KMS-11 (cell line): ENCODE measurements at regions not wholly inside any gene's neighbourhood (a gene's known extent, or its start where the extent isn't known, plus 50 kb on each side); places are given as distances from the start of the nearest gene placed in this dataset.
"Not testable (repeated sequence)": the region's sequence is repeated elsewhere in the genome, so short reads cannot be mapped to it uniquely, and the experiment has no call there.

ENCODE experiments used
- H2AFZ ChIP-seq: fragments of 200-600 bp; sonication (generic); 2 replicates; pipeline ENCODE4 v1.6.1; 2016; ENCODE audit warnings: antibody characterized with exemption, mixed run types, low read depth
- H3K27ac ChIP-seq: fragments of 200-600 bp; sonication (generic); 2 replicates; pipeline ENCODE4 v1.6.1; 2016; ENCODE audit warnings: mild to moderate bottlenecking, mixed run types
- H3K27me3 ChIP-seq: fragments of 200-600 bp; sonication (generic); 2 replicates; pipeline ENCODE4 v1.6.1; 2017; ENCODE audit warnings: mild to moderate bottlenecking, low read depth, mixed run types, moderate library complexity; ENCODE audit not compliant: insufficient read depth
- H3K36me3 ChIP-seq: fragments of 200-600 bp; sonication (generic); 2 replicates; pipeline ENCODE4 v1.6.1; 2017; ENCODE audit warnings: mild to moderate bottlenecking, mixed run types; ENCODE audit not compliant: insufficient read depth
- H3K4me1 ChIP-seq: fragments of 200-600 bp; sonication (generic); 2 replicates; pipeline ENCODE4 v1.6.1; 2016; ENCODE audit warnings: mild to moderate bottlenecking, low read depth, mixed run types; ENCODE audit not compliant: poor library complexity, severe bottlenecking
- H3K4me2 ChIP-seq: fragments of 200-600 bp; sonication (generic); 2 replicates; pipeline ENCODE4 v1.7.0; 2016; ENCODE audit warnings: mild to moderate bottlenecking, mixed run types
- H3K4me3 ChIP-seq: fragments of 200-600 bp; sonication (generic); IDR thresholded peaks from 2 replicates; pipeline ENCODE4 v1.6.1; 2017; ENCODE audit warnings: low read depth, low read length, mixed read lengths; ENCODE audit not compliant: insufficient read depth
- H3K79me2 ChIP-seq: fragments of 200-600 bp; sonication (generic); 2 replicates; pipeline ENCODE4 v1.6.1; 2016; ENCODE audit warnings: low read depth, mixed run types; ENCODE audit not compliant: insufficient read depth
- H3K9ac ChIP-seq: fragments of 200-600 bp; sonication (generic); 2 replicates; pipeline ENCODE4 v1.6.1; 2016; ENCODE audit warnings: mild to moderate bottlenecking, mixed run types
- H4K20me1 ChIP-seq: fragments of 200-600 bp; sonication (generic); 2 replicates; pipeline ENCODE4 v1.6.1; 2016; ENCODE audit warnings: mild to moderate bottlenecking, mixed run types; ENCODE audit not compliant: insufficient read depth
- CTCF ChIP-seq: fragments of 200-600 bp; sonication (generic); conservative IDR thresholded peaks from 2 replicates; pipeline ENCODE4 v1.6.1; 2017; ENCODE audit warnings: low read depth, mild to moderate bottlenecking, antibody characterized with exemption, low read length, moderate library complexity, mixed read lengths

DNA sequence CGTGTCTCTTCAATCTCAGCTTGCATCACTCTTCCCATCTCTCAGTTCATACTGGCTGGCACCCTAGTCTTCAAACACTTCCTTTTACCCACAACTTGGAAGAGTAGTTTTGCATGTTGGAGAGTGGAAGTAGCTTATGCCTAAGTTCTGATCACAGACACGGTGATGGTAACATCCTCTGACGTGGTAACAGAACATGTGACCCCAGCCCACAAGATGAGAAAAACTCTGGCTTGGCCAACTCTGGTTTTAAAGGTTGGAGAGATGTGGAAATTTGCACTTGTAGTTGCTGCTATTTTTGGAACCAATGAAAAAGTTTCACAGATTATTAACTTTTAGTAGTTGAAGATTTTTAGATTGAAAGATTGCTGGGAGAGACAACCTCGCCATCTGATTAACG lies 155.4 kb upstream of the SLC35G4 start:
- no peak overlapping the region for H2AFZ ChIP-seq
- no peak overlapping the region for H3K27ac ChIP-seq
- no peak overlapping the region for H3K4me2 ChIP-seq
- no peaks in the 10 kb centered on the region for H4K20me1 ChIP-seq
- no peaks in the 10 kb centered on the region for H3K27me3 ChIP-seq
- H3K4me1 ChIP-seq = no peaks in the 10 kb centered on the region
- H3K36me3 ChIP-seq = no peaks in the 10 kb centered on the region
- no peaks in the 10 kb centered on the region for H3K79me2 ChIP-seq
- no peak overlapping the region for H3K4me3 ChIP-seq
- no peak overlapping the region for H3K9ac ChIP-seq
- TF ChIP-seq CTCF = no peak

GRCh38 chr18:11444169-11444568 lies 165.2 kb upstream of the SLC35G4 start:
- not testable (repeated sequence) for H3K4me3 ChIP-seq, H2AFZ ChIP-seq, H3K27me3 ChIP-seq, H3K27ac ChIP-seq, H3K4me2 ChIP-seq, H3K79me2 ChIP-seq, H3K36me3 ChIP-seq, H3K4me1 ChIP-seq, H4K20me1 ChIP-seq, H3K9ac ChIP-seq

GRCh38 chr18:11437046-11437445 lies 172.3 kb upstream of the SLC35G4 start:
- no peaks in the 10 kb centered on the region for H3K79me2 ChIP-seq
- H3K36me3 ChIP-seq = no peaks in the 10 kb centered on the region
- H3K4me3 ChIP-seq = no peak overlapping the region
- H3K4me1 ChIP-seq = no peaks in the 10 kb centered on the region
- H3K27ac ChIP-seq = no peak overlapping the region
- H4K20me1 ChIP-seq = no peaks in the 10 kb centered on the region
- no peak for TF ChIP-seq CTCF
- H2AFZ ChIP-seq = no peak overlapping the region
- no peak overlapping the region for H3K4me2 ChIP-seq
- no peaks in the 10 kb centered on the region for H3K27me3 ChIP-seq
- H3K9ac ChIP-seq = no peak overlapping the region

- no peak overlapping the region for H3K27ac ChIP-seq
- H2AFZ ChIP-seq = no peak overlapping the region
- no peak overlapping the region for H3K4me3 ChIP-seq
Observed at GRCh38 chr18:11432360-11432811, 177.0 kb upstream of the SLC35G4 start.

GRCh38 chr18:11429876-11430275 lies 179.5 kb upstream of the SLC35G4 start:
- Histone ChIP-seq H3K36me3 (no peaks in the 10 kb centered on the region), H3K4me3 (no peak overlapping the region), H3K27me3 (no peaks in the 10 kb centered on the region), H4K20me1 (no peaks in the 10 kb centered on the region), H3K27ac (no peak overlapping the region), H3K4me2 (no peak overlapping the region), H3K79me2 (no peaks in the 10 kb centered on the region), H3K9ac (no peak overlapping the region), H2AFZ (no peak overlapping the region), H3K4me1 (no peaks in the 10 kb centered on the region)
- TF ChIP-seq CTCF = no peak

More at GRCh38 chr18:11432360-11432811, 177.0 kb upstream of the SLC35G4 start:
- Histone ChIP-seq H3K79me2 (no peaks in the 10 kb centered on the region), H3K27me3 (no peaks in the 10 kb centered on the region), H3K36me3 (no peaks in the 10 kb centered on the region), H3K4me2 (no peak overlapping the region), H3K9ac (no peak overlapping the region), H3K4me1 (no peaks in the 10 kb centered on the region), H4K20me1 (no peaks in the 10 kb centered on the region)
- no peak for TF ChIP-seq CTCF
